Right ventricle myocardium inferior (tissue), 1 donor: ENCODE measurements at regions not wholly inside any gene's neighbourhood (a gene's known extent, or its start where the extent isn't known, plus 50 kb on each side); places are given as distances from the start of the nearest gene placed in this dataset.

Experiments
- ATAC-seq: fragments of 200-7000 bp; cut with Tn5 transposase; one replicate; pipeline ENCODE4 v1.9.1; 2020; ENCODE audit warnings: mild to moderate bottlenecking, moderate library complexity
- DNase-seq: peaks from one replicate; pipeline ENCODE4 v3.0.0; 2021; ENCODE audit errors: missing footprints
- intact Hi-C: fragments of 100-400 bp; cut with DNase I; formaldehyde crosslinking; loops from one replicate; pipeline ENCODE4 v1.11.0; 2022
- donor health status: DM: no; HTN: yes; CAD: no; lungs with severe emphysema.

DNA sequence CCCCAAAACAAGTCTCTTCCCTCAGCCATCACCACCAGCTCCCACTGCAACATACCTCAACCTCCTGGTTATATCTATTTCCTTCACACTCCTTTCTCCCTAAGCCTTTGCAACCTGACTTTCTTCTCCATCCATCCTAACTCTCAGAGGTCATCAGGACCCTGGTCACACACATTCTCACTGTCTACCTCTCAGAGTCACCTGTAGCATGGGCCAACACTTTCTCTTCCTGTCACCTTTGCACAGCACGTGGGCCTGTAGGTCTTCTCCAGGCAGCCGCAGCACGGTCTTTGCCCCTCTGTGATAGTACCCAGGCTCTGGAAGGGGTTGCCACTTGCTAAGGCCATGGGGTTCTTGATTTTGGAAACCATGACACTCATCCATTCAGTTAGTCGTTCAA, 921.1 kb downstream of the UQCRFS1 start:
- DNase-seq (no peak), ATAC-seq (no peak)
- intact Hi-C loops = no loop called here

DNA sequence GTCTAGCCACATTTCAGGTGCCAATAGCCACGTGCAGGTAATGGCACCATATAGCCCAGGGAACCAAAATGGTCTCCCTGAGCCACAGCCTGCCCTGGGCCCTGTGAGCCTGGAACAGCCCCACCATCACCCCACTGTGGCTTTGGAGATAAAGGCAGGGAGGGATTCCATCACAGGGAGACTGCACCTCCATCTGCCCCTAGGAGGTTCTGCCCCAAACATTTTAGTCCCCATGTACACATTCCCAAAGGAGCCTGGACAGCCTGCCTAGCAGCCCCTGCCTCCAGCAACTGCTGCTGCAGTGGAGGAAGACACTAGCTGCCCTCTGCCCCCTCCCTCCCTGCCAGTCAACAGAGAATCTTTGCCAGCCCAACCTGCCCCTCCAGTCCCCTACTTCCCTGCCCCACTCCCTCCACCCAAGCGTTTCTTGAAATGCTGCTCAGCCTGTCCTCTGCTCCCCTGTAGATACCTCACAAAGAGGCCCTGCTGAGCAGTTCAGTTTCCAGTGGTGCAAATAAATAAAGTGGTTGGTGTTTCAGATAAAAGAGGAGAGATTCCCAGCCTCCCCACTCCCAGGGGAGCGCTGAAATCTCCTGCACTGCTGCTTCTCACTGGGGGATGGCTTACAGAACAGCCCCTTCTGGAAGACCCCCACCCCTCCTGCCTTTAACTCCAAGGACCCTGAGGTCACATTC, 921.8 kb downstream of the UQCRFS1 start:
- DNase-seq (no peak), ATAC-seq (no peak)
- intact Hi-C loops = no loop called here

DNA sequence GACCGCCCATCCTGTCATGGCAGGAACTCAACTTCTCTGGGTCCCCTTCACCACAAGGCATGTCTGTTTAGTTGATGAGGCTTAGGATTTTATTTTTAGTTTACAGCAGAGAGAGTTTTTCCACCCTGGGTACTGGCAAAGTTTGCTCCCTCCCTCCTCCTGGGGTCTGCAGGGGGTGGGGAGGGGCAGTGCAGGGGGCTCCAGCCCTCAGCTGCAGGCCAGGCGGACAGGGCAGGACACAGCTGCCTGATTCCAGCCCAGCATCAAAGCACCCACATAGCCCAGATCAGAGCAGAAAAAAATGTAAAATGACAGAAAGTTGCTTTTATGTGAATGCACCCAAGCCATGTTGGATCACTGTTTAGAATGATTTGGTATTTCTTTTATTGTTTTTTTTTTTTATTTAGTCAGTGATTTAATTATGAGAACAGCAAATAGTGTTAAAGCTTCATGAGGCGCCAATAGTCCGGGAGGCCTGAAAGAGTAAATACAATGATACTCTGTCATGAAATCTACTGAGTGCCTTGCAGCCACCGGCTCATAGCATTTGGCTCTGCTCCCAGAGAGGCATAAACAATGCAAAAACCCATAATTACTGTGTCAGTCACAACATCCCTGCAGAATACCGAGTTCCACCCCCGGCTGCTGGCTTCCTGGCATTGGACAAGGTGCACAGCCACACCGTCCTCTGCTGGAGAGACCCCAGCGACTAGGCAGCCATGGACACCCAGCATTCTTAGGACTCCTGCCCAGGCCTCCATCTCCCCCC, 923.5 kb downstream of the UQCRFS1 start:
- ATAC-seq = no peak
- DNase-seq = no peak
- intact Hi-C loops = no loop called here

DNA sequence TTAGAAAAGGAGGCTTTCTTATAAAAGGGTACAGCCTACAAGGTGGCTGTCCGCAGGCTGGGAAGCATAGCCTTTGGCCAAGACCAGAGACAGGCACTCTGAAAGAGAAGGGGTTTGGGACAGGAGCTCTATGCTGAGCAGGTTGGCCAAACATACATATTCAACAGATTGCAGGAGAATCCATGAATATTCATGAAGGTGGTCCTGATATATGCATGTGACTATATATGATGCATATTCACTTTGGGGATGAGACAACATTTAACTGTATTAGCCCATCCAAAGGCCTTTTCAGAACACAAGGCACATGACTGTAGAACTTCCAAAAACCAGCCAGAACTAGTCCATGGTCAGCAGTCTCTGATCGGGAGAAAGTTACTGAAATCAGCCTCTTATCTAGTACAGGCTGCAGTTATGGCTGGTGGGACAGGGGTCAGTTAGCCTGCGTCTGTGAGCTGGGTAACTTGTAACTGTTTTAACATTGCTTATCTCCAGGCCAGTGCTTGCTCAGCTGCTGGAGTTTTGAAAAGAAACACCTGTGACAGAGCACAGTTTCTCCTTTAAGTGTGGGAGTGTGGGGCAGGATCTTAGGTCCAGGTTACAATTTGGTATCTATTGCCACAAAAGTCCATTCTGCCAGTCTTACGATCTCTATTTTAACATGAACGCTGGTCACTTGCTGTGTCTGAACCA, 924.2 kb downstream of the UQCRFS1 start:
- intact Hi-C loops = no loop called here
- ATAC-seq (peak; percentile 58), DNase-seq (no peak)

DNA sequence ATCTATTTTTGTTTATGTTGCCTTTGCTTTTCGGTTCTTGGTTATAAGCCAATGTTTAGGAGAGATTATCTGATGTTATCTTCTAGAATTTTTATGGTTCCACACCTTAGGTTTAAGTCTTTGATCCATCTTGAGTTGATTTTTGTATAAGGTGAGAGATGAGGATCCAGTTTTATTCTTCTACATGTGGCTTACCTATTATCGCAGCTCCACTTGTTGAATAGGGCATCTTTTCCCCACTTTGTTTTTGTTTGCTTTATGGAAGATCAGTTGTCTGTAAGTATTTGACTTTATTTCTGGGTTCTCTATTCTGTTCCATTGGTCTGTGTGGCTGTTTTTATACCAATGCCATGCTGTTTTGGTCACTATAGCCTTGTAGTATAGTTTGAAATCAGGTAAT, 927.0 kb downstream of the UQCRFS1 start:
- ATAC-seq = no peak
- DNase-seq = no peak
- intact Hi-C loops = no loop called here

DNA sequence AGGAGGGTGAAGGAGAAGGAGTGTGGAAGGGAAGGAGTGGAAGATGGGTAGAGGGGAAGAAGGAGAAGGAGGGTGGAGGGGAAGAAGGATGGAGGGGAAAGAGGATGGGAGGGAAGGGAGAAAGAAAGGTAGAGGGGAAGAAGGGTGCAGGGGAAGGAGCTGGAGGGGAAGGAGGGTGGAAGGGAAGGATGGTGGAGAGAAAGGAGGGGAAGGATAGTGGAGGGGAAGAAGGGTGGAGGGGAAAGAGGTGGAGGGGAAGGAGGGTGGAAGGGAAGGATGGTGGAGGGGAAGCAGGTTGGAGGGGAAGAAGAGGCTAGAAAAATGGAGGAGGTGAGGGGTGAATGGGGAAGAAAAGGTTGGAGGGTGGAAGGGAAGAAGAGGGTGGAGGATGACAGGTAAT, 927.9 kb downstream of the UQCRFS1 start:
- DNase-seq (no peak), ATAC-seq (no peak)
- intact Hi-C loops = no loop called here

DNA sequence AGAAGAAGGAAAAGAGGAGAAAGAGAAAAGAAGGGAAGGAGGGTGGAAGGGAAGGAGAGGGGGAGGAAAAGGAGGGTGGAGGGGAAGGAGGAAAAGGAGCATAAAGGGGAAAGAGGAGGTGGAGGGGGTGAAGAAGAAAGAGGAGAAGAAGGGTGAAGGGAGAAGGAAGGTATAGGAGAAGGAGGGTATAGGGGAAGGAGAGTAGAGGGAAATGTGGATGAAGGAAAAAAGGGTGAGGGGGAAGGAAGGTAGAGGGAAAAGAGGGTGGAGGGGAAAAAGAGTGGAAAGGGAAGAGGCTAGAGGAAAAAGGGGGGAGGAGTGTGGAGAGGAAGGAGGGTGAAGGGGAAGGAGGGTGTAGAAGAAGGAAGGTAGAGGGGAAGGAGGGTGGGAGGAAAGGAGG, 928.6 kb downstream of the UQCRFS1 start:
- no peak for ATAC-seq

DNA sequence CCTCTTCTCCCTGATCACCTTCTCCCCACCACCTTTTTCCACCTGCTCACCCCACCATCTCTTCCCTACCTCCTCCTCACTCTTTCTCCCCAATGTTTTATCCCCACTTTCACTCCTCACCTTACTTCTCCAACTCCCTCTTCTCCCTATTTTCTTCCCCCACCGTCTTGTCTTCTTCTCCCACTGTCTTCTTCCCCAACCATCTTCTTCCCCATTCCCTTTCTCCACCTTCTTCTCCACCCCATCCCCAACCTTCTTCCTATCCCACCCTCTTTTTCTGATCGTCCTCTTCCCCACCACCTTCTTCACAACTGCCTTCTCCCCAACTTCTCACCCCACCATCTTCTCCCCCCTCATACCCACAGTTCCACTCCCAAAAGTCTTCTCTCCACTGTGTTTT, 929.4 kb downstream of the UQCRFS1 start:
- no peak for DNase-seq
- ATAC-seq = no peak
- intact Hi-C loops = no loop called here

More for the DNA sequence above, 928.6 kb downstream of the UQCRFS1 start:
- DNase-seq = no peak
- intact Hi-C loops = no loop called here

DNA sequence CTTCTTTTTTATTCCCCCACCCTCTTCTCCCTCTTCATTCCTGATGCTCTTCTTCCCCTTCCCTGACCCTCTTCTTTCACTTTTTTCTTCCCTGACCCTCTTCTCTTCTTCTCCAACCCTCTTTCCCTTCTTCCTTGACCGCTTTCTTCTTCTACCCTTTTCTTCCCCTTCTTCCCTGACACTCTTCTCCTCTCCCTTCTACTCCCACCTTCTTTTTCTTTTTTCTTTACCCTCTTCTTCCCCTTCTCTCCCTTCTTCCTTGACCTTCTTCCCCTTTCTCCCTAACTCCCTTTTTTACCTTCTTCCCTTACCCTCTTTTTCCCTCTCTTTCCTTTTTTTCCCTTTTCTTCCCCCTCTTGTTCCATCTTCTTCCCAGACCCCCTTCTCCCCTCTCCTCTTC, 931.3 kb downstream of the UQCRFS1 start:
- no peak for ATAC-seq
- no peak for DNase-seq
- intact Hi-C loops = no loop called here

DNA sequence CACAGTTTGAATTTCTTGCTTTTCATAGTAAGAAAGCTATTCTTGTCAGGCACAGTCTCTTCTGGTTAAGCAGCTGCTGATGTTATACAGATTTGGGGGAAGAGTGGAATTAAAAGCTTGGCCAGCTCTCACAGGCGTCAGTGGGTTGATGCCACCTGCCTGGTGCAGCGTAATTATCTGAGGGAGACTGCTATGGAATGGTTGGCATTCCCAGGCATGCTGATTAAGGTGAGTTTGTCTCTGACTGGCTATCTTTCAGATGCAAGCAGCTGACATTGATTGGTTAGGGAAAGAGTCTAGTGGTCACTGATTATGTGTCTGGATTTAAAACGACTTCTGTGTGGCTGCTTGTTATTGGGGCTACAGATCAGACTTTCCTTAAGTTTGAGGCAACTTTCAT, 948.4 kb downstream of the UQCRFS1 start:
- intact Hi-C loops = no loop called here
- DNase-seq (no peak), ATAC-seq (no peak)

DNA sequence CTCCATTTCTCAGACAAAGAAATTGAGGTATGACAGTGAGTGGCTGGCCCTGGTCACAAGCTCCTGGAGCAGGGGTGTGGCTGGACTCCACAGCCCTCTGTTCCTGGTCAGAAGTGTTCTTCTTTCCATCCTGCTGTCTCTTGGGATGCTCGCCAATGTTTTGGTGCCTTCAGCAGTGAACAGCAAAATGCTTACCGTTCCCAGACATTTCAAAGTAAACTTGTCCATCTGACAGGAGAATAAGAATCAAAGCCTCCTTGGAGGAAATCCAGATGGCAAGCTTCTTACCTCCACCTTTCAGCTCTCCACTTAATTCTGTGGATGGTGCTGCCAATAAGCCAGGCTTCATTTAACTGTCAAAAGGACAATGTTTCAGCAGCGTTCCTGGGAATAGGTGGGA, 954.1 kb downstream of the UQCRFS1 start:
- no peak for DNase-seq
- intact Hi-C loops = no loop called here
- no peak for ATAC-seq

DNA sequence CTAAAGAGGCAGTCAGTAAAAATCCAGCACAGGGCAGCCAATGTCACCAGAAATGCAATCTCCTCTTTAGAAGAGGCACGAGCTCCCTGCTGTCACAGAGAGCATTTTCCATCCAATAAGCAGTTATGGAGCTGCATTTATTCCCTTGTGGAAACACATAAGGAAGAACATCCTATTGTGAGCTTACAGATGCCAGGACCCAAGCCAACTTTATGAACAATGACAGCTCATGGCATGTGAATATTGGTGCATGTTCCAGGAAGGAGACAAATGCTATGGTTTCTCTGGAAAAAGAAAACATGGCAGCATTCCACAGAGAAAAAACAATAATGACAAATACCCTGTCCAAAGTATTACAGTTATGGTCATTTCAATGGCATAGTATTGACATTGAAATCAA, 955.6 kb downstream of the UQCRFS1 start:
- intact Hi-C loops = no loop called here
- no peak for ATAC-seq

DNA sequence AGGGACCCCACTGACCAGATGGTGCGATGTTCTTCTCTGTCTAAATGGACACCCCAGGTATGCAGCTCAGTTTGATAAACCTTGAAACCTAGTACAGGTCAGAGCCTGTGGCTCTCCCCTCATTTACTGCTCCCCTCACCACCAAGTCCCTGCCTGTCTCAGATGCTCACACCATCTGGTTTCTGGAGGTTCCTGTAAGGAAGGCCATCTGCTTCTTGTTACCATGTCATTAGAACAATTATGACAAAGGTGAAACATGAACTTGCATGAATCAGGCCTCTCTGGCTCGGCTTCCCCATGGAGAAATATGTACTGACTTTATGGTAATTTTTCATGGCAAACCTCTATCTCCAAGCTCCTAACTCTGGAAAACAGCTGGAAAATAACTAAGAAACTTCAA, 965.7 kb downstream of the UQCRFS1 start:
- intact Hi-C loops = no loop called here
- ATAC-seq = no peak
- no peak for DNase-seq

More for the DNA sequence above, 955.6 kb downstream of the UQCRFS1 start:
- no peak for DNase-seq

DNA sequence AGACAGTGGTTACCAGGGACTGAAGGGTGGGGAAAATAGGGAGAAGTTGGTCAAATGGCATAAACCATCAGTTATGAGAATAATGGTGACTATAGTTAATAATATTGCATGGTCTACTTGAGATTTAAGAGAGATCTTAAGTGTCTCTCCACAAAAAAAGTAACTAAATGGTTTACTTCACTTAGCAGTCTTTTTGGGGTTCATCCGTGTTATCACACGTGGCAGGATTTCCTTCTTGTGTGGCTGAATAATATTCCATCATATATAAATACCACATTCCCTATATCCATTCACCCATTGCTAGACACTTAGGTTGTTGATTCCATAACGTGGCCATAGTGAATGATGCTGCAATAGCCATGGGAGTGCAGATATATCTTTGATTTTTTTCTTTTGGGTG, 967.0 kb downstream of the UQCRFS1 start:
- ATAC-seq (no peak), DNase-seq (no peak)
- intact Hi-C loops = no loop called here

DNA sequence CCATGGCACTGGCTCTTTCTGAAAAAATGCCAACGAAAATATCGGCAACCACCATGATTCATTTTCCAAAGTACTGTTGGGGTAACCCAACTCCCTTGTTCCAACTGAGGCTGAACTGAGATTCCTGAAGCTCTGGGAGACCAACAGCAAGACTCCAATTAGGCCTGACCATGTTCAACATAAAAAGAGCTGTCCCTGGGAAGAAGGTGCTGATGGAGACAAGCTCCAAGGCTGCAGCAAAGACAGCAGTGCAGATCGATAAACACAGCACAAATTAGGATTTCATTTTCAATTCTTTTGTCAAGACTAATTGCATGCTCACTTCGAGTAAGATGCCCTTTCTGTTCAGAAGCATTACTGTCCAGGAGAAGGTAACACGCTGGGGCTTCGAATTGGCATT, 968.0 kb downstream of the UQCRFS1 start:
- ATAC-seq (no peak), DNase-seq (no peak)
- intact Hi-C loops = no loop called here

DNA sequence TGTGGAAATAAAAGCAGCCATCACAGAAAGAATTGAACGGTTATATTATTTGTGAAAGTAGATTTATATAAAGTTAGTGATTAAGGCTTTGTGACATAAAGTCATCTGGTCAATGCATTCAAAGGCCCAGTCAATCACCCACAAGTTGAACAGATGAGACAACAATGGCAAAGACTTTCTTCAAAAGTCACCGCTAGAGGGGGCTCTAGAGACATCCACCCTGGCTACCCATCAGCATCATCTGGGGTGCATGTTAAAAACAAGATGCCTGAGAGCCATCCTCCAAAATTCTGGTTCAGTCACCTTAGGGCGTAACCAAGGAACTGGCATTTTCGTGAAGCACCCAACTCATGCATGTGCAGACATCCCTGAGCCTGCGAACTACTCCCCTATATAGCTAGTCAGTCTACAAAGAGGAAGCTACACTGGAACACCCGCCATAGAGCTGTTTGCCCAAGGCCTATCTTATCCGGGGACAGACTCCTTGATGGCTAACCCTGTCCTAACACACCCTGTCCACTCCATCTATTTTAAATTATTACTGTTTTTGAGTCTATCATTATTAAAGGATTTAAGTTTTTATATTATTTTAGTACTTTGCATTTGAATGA, 970.5 kb downstream of the UQCRFS1 start:
- intact Hi-C loops = loop anchor here (2.0 kb wide), 1 partner anchor 82 kb away; no protein-coding TSS in a partner anchor
- ATAC-seq = no peak
- no peak for DNase-seq

DNA sequence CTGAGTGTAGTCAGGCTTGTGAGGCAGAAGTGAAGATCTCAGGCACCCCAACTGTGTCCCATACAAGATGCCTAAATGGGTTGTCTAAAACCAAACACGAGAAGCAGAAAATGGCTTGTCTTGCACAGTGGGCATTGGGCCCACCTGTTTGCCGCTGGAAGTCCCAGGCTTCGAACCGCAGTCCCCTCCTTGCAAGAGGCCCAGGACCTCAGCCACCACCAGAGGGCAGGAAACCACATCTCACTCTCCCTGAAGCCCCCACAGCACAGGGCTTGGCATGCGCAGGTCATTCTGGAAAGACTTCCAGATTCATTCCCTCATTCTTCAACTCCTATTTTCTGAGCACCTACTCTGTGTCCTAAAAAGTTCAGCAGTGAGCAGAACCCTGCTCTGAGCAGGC, 973.7 kb downstream of the UQCRFS1 start:
- intact Hi-C loops = no loop called here
- ATAC-seq (no peak), DNase-seq (no peak)

DNA sequence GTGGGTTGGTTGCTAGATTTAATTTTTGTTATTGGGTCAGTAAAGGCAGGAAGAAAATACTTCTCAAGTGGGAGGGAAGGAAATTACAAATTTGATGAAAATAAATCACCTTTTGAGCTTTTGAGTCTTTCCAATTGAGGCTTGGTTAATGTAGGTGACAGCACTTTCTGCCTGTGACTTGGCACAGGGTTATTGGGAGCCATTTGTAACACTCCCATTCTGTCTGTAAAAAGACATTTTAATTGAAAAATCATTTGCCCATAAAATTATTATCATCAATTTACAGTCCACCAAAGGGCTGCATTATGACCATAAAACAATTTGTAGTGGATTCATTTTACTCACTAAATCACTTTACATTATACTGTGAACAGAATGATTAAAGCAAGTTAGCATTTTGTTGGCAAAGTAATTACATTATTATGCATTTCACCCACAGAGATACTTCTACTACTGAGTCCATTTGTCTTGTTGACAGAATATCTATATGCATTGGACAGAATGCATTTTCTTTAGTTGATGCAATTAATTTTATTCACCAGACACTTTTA, 974.6 kb downstream of the UQCRFS1 start:
- ATAC-seq (no peak), DNase-seq (no peak)
- intact Hi-C loops = no loop called here

DNA sequence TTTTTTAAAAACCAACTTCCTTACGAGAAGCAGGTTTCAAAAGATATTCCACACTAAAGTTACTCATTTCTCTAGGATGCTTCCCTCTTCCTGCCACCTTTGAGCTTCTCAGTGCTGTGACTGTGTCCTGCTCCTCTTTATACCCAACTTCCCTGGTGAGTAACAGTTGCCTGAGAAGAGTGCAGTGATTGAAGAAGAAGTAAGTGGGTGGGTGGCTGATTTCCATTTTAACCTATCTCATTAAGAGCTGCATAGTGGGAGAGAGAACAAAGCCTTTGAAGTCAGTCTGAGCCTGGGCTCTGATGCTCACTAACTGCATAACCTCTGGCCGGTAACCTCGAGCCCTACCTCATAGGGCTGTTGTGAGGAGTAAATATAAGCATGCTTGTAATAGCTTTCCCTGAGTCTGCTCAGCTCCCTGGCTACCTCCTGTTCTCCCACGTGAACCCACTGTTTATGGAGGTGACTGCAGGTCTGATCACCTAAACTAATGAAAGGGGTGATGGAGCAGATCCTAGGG, 977.3 kb downstream of the UQCRFS1 start:
- intact Hi-C loops = no loop called here
- DNase-seq (no peak), ATAC-seq (no peak)
